ENCODE measurements at regions not wholly inside any gene's neighbourhood (a gene's known extent, or its start where the extent isn't known, plus 50 kb on each side); places are given as distances from the start of the nearest gene placed in this dataset.

DNA sequence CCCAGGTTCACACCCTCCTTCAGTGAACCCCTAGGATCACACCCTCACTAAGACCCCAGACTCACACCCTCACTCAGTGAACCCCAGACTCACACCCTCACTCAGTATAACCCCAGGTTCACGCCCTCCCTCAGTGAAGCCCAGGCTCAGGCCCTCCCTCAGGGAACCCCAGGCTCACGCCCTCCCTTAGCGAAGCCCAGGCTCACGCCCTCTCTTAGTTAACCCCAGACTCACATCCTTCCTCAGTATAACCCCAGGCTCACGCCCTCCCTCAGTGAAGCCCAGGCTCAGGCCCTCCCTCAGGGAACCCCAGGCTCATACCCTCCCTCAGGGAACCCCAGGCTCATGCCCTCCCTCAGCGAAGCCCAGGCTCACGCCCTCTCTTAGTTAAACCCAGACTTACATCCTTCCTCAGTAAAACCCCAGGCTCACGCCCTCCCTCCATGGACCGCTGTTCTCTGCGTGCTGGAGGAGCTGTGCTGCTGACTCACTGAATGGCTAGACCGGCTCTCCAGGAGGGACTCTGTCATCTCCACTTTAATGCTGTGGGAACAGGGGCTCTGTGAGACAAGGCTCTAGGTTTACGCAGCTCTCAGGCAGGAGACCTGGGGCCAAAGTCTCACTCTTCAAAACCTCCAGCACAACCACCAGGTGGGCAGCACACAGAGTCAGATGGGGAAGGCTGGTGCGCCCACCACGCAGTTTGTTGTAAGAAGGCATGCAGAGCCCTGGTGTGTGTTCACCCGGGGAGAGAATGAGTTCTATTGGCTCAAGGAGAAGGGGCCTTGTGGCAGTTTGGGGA, 506.9 kb upstream of the MYT1L start:
- 83 to 86% (median 85%) methylated on average over 15 of the region's 15 CpGs for WGBS, 3 donors

DNA sequence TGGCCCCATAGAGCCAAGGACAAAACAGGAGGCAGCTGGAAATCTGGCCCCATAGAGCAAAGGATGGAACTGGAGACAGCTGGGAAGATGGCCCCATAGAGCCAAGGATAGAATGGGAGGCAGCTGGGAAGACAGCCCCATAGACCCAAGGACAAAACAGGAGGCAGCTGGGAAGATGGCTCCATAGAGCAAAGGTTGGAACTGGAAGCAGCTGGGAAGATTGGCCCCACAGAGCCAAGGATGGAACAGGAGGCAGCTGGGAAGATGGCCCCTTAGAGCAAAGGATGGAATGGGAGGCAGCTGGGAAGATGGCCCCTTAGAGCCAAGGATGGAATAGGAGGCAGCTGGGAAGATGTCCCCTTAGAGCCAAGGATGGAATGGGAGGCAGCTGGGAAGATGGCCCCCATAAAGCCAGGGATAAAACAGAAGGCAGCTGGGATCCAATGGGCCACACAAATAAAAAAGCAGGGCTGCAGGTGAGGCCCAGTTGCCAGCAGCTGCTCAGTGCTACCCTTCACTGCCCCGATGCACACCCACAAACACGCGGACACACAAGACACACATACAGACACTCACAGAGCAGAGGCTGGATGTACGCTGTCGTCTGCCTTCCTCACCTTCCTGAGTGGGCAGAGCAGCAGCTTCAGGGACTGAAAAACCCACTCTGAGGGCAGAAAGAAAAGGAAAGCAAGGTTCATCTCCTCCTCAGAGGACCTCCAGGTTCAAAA, 505.4 kb upstream of the MYT1L start:
- no peak overlapping the region for H3K4me3 ChIP-seq
- H3K4me1 ChIP-seq (ENCODE audit: insufficient read depth), result no peaks in the 10 kb centered on the region
- H3K27me3 ChIP-seq, result no peaks in the 10 kb centered on the region
- intact Hi-C loops (cut with DNase I), result no loop called here
- no peak overlapping the region for H3K27ac ChIP-seq
- DNase-seq, result no peak
- WGBS, 3 donors, result 76 to 91% (median 80%) methylated on average over 5 of the region's 5 CpGs
- TF ChIP-seq EP300 (IDR thresholded peaks at IDR 0.05), result no peak
- TF ChIP-seq, protein P1, sequence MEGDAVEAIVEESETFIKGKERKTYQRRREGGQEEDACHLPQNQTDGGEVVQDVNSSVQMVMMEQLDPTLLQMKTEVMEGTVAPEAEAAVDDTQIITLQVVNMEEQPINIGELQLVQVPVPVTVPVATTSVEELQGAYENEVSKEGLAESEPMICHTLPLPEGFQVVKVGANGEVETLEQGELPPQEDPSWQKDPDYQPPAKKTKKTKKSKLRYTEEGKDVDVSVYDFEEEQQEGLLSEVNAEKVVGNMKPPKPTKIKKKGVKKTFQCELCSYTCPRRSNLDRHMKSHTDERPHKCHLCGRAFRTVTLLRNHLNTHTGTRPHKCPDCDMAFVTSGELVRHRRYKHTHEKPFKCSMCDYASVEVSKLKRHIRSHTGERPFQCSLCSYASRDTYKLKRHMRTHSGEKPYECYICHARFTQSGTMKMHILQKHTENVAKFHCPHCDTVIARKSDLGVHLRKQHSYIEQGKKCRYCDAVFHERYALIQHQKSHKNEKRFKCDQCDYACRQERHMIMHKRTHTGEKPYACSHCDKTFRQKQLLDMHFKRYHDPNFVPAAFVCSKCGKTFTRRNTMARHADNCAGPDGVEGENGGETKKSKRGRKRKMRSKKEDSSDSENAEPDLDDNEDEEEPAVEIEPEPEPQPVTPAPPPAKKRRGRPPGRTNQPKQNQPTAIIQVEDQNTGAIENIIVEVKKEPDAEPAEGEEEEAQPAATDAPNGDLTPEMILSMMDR (IDR thresholded peaks at IDR 0.05), result no peak
- TF ChIP-seq POLR2A (IDR thresholded peaks at IDR 0.05), result no peak
- H3K36me3 ChIP-seq, result no peaks in the 10 kb centered on the region
- H3K9me3 ChIP-seq, result no peaks in the 10 kb centered on the region

More for the DNA sequence above, 506.9 kb upstream of the MYT1L start:
- Histone ChIP-seq H3K4me1 (ENCODE audit: insufficient read depth) (no peaks in the 10 kb centered on the region), H3K4me3 (no peak overlapping the region), H3K36me3 (no peaks in the 10 kb centered on the region), H3K9me3 (no peaks in the 10 kb centered on the region), H3K27me3 (no peaks in the 10 kb centered on the region), H3K27ac (no peak overlapping the region)
- DNase-seq, result no peak
- TF ChIP-seq EP300 (IDR thresholded peaks at IDR 0.05) (no peak), POLR2A (IDR thresholded peaks at IDR 0.05) (no peak)
- TF ChIP-seq, protein P1 (IDR thresholded peaks at IDR 0.05), result no peak
- intact Hi-C loops (cut with DNase I), result no loop called here

DNA sequence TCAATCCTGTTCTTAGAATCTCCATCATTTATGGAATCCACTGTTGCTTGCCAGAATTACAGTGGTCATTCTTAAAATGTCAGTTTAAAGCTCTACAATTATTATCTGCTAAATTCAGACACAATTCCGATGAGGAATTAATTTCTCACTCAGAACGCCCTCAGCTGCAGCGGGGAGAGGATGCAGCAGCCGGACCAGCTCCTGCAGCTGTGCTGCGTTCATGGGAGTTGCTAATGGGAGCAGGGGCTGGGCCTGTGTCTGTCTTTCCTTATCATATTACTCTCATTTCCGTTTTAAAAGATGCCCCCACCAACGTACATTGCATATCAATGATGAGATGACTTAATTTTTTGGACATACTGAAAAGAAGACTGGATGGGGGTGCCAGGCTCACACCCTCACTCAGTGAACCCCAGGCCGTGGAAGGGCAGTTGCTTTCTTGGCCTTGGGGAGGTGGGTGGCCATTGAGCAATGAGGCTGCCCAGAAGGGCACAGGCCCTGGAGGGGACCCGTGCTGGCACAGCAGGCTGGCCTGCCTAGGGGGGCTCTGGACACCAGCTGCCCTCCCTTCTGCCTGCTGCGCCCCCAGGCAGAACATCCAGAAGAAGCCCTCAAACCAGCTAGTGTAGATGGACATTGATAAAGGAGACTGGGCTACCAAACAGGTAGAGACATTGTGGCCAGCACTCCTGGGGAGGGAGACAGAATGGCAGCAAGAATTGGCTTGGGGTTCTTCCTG, 503.6 kb upstream of the MYT1L start:
- no peak overlapping the region for H3K27ac ChIP-seq
- WGBS, 3 donors, result 45 to 61% (median 48%) methylated on average over 10 of the region's 10 CpGs
- no peaks in the 10 kb centered on the region for H3K4me1 ChIP-seq (ENCODE audit: insufficient read depth)
- H3K27me3 ChIP-seq, result no peaks in the 10 kb centered on the region
- intact Hi-C loops (cut with DNase I), result no loop called here
- no peaks in the 10 kb centered on the region for H3K36me3 ChIP-seq
- H3K4me3 ChIP-seq, result no peak overlapping the region
- TF ChIP-seq, protein P1 (IDR thresholded peaks at IDR 0.05), result no peak
- TF ChIP-seq EP300 (IDR thresholded peaks at IDR 0.05) (no peak), POLR2A (IDR thresholded peaks at IDR 0.05) (no peak)
- no peaks in the 10 kb centered on the region for H3K9me3 ChIP-seq
- DNase-seq, result no peak

DNA sequence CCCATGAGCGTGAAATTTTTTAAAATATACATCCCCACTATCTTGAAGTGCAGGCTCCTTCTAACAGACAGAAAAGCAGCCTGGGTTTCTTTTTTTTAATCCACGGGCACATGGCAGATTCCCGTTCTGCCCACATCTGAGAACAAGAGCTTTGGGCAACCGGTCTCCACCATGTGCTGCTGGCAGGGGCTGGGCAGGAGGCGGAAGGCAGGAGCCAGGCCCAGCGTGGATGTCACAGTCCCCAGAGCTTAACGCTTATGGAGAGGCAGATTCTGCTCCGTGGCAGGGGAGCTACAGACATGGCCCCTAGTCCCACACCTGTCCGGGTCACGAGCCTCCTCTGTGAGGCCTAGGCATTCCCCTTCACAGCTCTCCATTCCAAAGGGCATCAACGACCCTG, 503.0 kb upstream of the MYT1L start:
- 67 to 76% (median 74%) methylated on average over 11 of the region's 11 CpGs for WGBS, 3 donors
- no peaks in the 10 kb centered on the region for H3K36me3 ChIP-seq
- intact Hi-C loops (cut with DNase I), result no loop called here
- no peaks in the 10 kb centered on the region for H3K27me3 ChIP-seq
- no peak overlapping the region for H3K27ac ChIP-seq
- DNase-seq, result no peak
- TF ChIP-seq, protein P1 (IDR thresholded peaks at IDR 0.05), result no peak
- no peak for TF ChIP-seq EP300 (IDR thresholded peaks at IDR 0.05)
- no peak for TF ChIP-seq POLR2A (IDR thresholded peaks at IDR 0.05)
- no peaks in the 10 kb centered on the region for H3K9me3 ChIP-seq
- no peak overlapping the region for H3K4me3 ChIP-seq
- no peaks in the 10 kb centered on the region for H3K4me1 ChIP-seq (ENCODE audit: insufficient read depth)
